Liver (tissue), 8 donors: ENCODE measurements at regions not wholly inside any gene's neighbourhood (a gene's known extent, or its start where the extent isn't known, plus 50 kb on each side); places are given as distances from the start of the nearest gene placed in this dataset.

Experiments
- DNase-seq: peaks from one replicate; pipeline ENCODE4 v3.0.0-alpha.2; 2017; ENCODE audit warnings: low spot score
- H3K27ac ChIP-seq, 2 donors: one replicate each; pipeline ENCODE4 v1.7.0; 2013; ENCODE audit warnings: inconsistent platforms in 2 of 2, low read length in 2 of 2, control low read depth in 1 of 2, low read depth in 1 of 2, mild to moderate bottlenecking in 1 of 2
- H3K27me3 ChIP-seq, 4 donors: one replicate each; pipeline versions ENCODE4 v1.6.1 to v1.7.0; 2013; ENCODE audit warnings: low read length in 3 of 4, inconsistent platforms in 1 of 4, mild to moderate bottlenecking in 1 of 4, moderate library complexity in 1 of 4; ENCODE audit not compliant: control insufficient read depth in 4 of 4, insufficient read depth in 4 of 4
- H3K36me3 ChIP-seq, 4 donors: one replicate each; pipeline versions ENCODE4 v1.6.1 to v1.7.0; 2013; ENCODE audit warnings: low read length in 3 of 4, mild to moderate bottlenecking in 3 of 4, low read depth in 1 of 4, moderate library complexity in 1 of 4; ENCODE audit not compliant: control insufficient read depth in 4 of 4, insufficient read depth in 3 of 4
- H3K4me1 ChIP-seq, 4 donors: one replicate each; pipeline versions ENCODE4 v1.6.1 to v1.7.0; 2013; ENCODE audit warnings: low read length in 3 of 4, mild to moderate bottlenecking in 3 of 4, moderate library complexity in 1 of 4; ENCODE audit not compliant: control insufficient read depth in 4 of 4, insufficient read depth in 4 of 4
- H3K4me3 ChIP-seq, 3 donors: one replicate each; pipeline versions ENCODE4 v1.6.1 to v1.7.0; 2013; ENCODE audit warnings: low read length in 3 of 3, control low read depth in 1 of 3, low read depth in 1 of 3, mild to moderate bottlenecking in 1 of 3
- H3K9ac ChIP-seq, 2 donors: one replicate each; pipeline ENCODE4 v1.7.0; 2013; ENCODE audit warnings: low read length in 2 of 2, mild to moderate bottlenecking in 2 of 2, moderate library complexity in 2 of 2, control low read depth in 1 of 2, low read depth in 1 of 2
- H3K9me3 ChIP-seq, 4 donors: one replicate each; pipeline versions ENCODE4 v1.6.1 to v1.7.0; 2013; ENCODE audit warnings: low read length in 3 of 4; ENCODE audit not compliant: control insufficient read depth in 4 of 4
- EGR1 ChIP-seq, 2 donors: IDR thresholded peaks; 2 replicates each; pipeline ENCODE4 v1.6.1; 2016 to 2018; ENCODE audit warnings: antibody characterized with exemption in 2 of 2, low read depth in 2 of 2
- FOXA1 ChIP-seq: IDR thresholded peaks from 2 replicates; pipeline ENCODE4 v1.6.1; 2016; ENCODE audit warnings: antibody characterized with exemption
- FOXA2 ChIP-seq: IDR thresholded peaks from 2 replicates; pipeline ENCODE4 v1.6.1; 2016; ENCODE audit warnings: antibody characterized with exemption
- GABPA ChIP-seq, 2 donors: IDR thresholded peaks in 1 of 2; conservative IDR thresholded peaks in 1 of 2; 2 replicates each; pipeline ENCODE4 v1.6.1; 2016; ENCODE audit warnings: antibody characterized with exemption in 2 of 2, mild to moderate bottlenecking in 1 of 2, moderate library complexity in 1 of 2
- HNF4A ChIP-seq, 2 donors: conservative IDR thresholded peaks; 2 replicates each; pipeline ENCODE4 v1.6.1; 2016; ENCODE audit warnings: antibody characterized with exemption in 2 of 2, mild to moderate bottlenecking in 2 of 2
- HNF4G ChIP-seq: IDR thresholded peaks from 2 replicates; pipeline ENCODE4 v1.6.1; 2016; ENCODE audit warnings: antibody characterized with exemption
- NR2F2 ChIP-seq: IDR thresholded peaks from 2 replicates; pipeline ENCODE4 v1.6.1; 2016; ENCODE audit warnings: antibody characterized with exemption
- RAD21 ChIP-seq, 2 donors: IDR thresholded peaks; 2 replicates each; pipeline ENCODE4 v1.6.1; 2016; ENCODE audit warnings: antibody characterized with exemption in 2 of 2, mild to moderate bottlenecking in 2 of 2
- SP1 ChIP-seq: IDR thresholded peaks from 2 replicates; pipeline ENCODE4 v1.6.1; 2018; ENCODE audit warnings: antibody characterized with exemption, mild to moderate bottlenecking
- YY1 ChIP-seq: IDR thresholded peaks from 2 replicates; pipeline ENCODE4 v1.6.1; 2016; ENCODE audit warnings: antibody characterized with exemption, mild to moderate bottlenecking
- WGBS: extraction: QIAGEN DNeasy Blood & Tissue Kit; methylation state at CpG from one replicate; pipeline ENCODE4 v1.1.7; 2013; 5-methylcytosine and 5-hydroxymethylcytosine counted together
- TF ChIP-seq, protein P1 (sequence below): IDR thresholded peaks from 2 replicates; pipeline ENCODE4 v1.6.1; 2016; ENCODE audit warnings: antibody characterized with exemption
- TF ChIP-seq, protein P2 (sequence below): IDR thresholded peaks from 2 replicates; pipeline ENCODE4 v1.6.1; 2016; ENCODE audit warnings: antibody characterized with exemption
- TF ChIP-seq, protein P3 (sequence below): fragments of 150-350 bp; IDR thresholded peaks from 2 replicates; pipeline ENCODE4 v1.5.1; 2017; ENCODE audit warnings: improper control_type of control experiment, low read depth, low read length; ENCODE audit not compliant: missing input control
- TF ChIP-seq, protein P4 (sequence below): IDR thresholded peaks from 2 replicates; pipeline ENCODE4 v1.6.1; 2016; ENCODE audit warnings: antibody characterized with exemption, mild to moderate bottlenecking
- donor health status: healthy.
- donor health status: healthy.
- donor health status: healthy.
- donor health status: healthy.
- donor health status: healthy.

DNA sequence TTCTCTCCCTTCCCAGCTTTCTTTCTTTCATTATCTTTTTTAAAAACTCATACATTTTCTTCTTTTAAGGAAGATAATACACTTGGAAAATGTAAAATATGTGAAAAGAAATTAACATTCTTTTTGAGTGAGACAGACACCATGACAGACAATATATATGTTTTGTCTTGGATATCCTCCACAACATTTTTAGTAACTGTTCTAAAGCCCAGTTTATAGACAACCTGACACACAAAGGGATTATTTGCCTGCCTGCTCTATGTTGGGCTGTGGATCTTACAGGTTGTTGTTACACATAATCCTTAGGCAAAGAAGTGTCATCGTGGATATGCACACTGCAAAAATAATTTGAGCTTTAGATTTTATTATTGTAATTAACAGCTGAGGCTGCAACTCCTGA lies 301.4 kb upstream of the PDGFD start:
- Histone ChIP-seq H3K9ac (no peak overlapping the region), H3K27me3 (no peaks in the 10 kb centered on the region), H3K27ac (no peak overlapping the region), H3K4me1 (no peaks in the 10 kb centered on the region), H3K36me3 (no peaks in the 10 kb centered on the region), H3K4me3 (no peak overlapping the region), H3K9me3 (no peaks in the 10 kb centered on the region)
- WGBS: 68% methylated on average over 1 of the region's 1 CpG
- DNase-seq: no peak
- no peak for TF ChIP-seq GABPA (IDR thresholded peaks at IDR 0.05 in 1 of 2, conservative IDR thresholded peaks at IDR 0.05 in 1 of 2)
- TF ChIP-seq NR2F2: no peak
- TF ChIP-seq FOXA2: no peak
- no peak for TF ChIP-seq YY1
- TF ChIP-seq RAD21 (IDR thresholded peaks at IDR 0.05): no peak
- TF ChIP-seq, protein P1, sequence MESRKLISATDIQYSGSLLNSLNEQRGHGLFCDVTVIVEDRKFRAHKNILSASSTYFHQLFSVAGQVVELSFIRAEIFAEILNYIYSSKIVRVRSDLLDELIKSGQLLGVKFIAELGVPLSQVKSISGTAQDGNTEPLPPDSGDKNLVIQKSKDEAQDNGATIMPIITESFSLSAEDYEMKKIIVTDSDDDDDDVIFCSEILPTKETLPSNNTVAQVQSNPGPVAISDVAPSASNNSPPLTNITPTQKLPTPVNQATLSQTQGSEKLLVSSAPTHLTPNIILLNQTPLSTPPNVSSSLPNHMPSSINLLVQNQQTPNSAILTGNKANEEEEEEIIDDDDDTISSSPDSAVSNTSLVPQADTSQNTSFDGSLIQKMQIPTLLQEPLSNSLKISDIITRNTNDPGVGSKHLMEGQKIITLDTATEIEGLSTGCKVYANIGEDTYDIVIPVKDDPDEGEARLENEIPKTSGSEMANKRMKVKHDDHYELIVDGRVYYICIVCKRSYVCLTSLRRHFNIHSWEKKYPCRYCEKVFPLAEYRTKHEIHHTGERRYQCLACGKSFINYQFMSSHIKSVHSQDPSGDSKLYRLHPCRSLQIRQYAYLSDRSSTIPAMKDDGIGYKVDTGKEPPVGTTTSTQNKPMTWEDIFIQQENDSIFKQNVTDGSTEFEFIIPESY: no peak

DNA sequence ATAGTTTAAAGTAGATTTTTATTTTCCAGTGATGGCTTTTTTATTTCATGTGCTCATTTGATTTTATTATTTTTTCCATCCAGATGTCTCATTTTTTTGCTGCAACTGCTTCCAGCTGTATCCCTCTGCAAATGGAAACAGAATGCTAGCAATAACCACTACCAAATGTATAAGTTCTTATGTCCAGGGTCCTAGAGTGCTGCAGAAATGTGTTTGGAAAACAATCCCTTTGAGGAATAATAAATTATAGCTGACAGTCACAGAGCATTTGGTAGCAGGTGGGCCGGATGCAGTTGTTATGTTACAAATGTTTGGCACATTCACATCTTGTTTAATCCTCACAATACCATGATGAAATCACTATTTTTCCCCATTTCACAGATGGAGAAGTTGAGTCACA lies 300.7 kb upstream of the PDGFD start:
- Histone ChIP-seq H3K27me3 (no peaks in the 10 kb centered on the region), H3K4me3 (no peak overlapping the region), H3K36me3 (no peaks in the 10 kb centered on the region), H3K9ac (no peak overlapping the region), H3K27ac (no peak overlapping the region), H3K4me1 (no peaks in the 10 kb centered on the region), H3K9me3 (no peaks in the 10 kb centered on the region)
- 72% methylated on average over 1 of the region's 1 CpG for WGBS
- TF ChIP-seq, protein P1: no peak
- TF ChIP-seq, protein P2, sequence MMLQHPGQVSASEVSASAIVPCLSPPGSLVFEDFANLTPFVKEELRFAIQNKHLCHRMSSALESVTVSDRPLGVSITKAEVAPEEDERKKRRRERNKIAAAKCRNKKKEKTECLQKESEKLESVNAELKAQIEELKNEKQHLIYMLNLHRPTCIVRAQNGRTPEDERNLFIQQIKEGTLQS: no peak
- TF ChIP-seq, protein P3, sequence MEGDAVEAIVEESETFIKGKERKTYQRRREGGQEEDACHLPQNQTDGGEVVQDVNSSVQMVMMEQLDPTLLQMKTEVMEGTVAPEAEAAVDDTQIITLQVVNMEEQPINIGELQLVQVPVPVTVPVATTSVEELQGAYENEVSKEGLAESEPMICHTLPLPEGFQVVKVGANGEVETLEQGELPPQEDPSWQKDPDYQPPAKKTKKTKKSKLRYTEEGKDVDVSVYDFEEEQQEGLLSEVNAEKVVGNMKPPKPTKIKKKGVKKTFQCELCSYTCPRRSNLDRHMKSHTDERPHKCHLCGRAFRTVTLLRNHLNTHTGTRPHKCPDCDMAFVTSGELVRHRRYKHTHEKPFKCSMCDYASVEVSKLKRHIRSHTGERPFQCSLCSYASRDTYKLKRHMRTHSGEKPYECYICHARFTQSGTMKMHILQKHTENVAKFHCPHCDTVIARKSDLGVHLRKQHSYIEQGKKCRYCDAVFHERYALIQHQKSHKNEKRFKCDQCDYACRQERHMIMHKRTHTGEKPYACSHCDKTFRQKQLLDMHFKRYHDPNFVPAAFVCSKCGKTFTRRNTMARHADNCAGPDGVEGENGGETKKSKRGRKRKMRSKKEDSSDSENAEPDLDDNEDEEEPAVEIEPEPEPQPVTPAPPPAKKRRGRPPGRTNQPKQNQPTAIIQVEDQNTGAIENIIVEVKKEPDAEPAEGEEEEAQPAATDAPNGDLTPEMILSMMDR: no peak
- TF ChIP-seq EGR1 (IDR thresholded peaks at IDR 0.05; ENCODE audit: low read depth in 2 of 2) (no peak), FOXA1 (no peak)
- DNase-seq: no peak

DNA sequence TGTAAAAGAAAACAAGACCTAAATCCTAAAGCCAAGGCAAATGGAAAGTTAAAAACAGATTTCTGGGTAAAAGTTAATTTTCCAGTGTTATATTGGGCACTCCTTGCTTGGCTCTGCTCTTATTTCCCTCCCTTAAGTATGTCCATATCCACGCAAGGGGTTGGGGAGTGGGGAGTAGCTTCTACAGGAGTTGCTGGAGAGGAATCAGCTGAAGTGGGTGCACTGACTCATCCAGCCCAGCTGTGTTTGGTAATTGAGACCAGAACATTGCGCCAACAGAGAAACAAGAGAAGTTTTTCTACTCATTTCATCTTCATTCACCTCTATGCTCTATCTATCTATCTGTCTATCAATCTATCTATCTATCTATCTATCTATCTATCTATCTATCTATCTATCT lies 298.4 kb upstream of the PDGFD start:
- no peak for DNase-seq
- no peak overlapping the region for H3K4me3 ChIP-seq
- H3K27me3 ChIP-seq: no peaks in the 10 kb centered on the region
- TF ChIP-seq HNF4G (no peak), YY1 (no peak), HNF4A (conservative IDR thresholded peaks at IDR 0.05) (no peak), FOXA1 (no peak), SP1 (no peak)
- TF ChIP-seq, protein P4, sequence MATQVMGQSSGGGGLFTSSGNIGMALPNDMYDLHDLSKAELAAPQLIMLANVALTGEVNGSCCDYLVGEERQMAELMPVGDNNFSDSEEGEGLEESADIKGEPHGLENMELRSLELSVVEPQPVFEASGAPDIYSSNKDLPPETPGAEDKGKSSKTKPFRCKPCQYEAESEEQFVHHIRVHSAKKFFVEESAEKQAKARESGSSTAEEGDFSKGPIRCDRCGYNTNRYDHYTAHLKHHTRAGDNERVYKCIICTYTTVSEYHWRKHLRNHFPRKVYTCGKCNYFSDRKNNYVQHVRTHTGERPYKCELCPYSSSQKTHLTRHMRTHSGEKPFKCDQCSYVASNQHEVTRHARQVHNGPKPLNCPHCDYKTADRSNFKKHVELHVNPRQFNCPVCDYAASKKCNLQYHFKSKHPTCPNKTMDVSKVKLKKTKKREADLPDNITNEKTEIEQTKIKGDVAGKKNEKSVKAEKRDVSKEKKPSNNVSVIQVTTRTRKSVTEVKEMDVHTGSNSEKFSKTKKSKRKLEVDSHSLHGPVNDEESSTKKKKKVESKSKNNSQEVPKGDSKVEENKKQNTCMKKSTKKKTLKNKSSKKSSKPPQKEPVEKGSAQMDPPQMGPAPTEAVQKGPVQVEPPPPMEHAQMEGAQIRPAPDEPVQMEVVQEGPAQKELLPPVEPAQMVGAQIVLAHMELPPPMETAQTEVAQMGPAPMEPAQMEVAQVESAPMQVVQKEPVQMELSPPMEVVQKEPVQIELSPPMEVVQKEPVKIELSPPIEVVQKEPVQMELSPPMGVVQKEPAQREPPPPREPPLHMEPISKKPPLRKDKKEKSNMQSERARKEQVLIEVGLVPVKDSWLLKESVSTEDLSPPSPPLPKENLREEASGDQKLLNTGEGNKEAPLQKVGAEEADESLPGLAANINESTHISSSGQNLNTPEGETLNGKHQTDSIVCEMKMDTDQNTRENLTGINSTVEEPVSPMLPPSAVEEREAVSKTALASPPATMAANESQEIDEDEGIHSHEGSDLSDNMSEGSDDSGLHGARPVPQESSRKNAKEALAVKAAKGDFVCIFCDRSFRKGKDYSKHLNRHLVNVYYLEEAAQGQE: no peak
- TF ChIP-seq, protein P3: no peak

More for the DNA sequence above, 298.4 kb upstream of the PDGFD start:
- Histone ChIP-seq H3K27ac (no peak overlapping the region), H3K4me1 (no peaks in the 10 kb centered on the region), H3K9ac (no peak overlapping the region), H3K36me3 (no peaks in the 10 kb centered on the region), H3K9me3 (no peaks in the 10 kb centered on the region)
- 75% methylated on average over 2 of the region's 2 CpGs for WGBS
